Prostate gland (tissue), 2 donors: ENCODE measurements at regions not wholly inside any gene's neighbourhood (a gene's known extent, or its start where the extent isn't known, plus 50 kb on each side); places are given as distances from the start of the nearest gene placed in this dataset.

ENCODE experiments used
- POLR2A ChIP-seq: fragments of 450-650 bp; IDR thresholded peaks from one replicate; pipeline ENCODE4 v1.6.1; 2016; ENCODE audit warnings: antibody characterized with exemption, mild to moderate bottlenecking
- POLR2AphosphoS5 ChIP-seq: sonication (generic); formaldehyde crosslinking; IDR thresholded peaks from one replicate; pipeline ENCODE4 v1.6.1; 2017; ENCODE audit warnings: antibody characterized with exemption
- TF ChIP-seq, protein P1 (sequence below), 4 experiments: fragments of 200-600 bp in 2 of 4; fragments of 450-650 bp in 2 of 4; sonication (generic) in 2 of 4; IDR thresholded peaks; 1 replicate in 3 of 4; 2 replicates in 1 of 4; pipeline ENCODE4 v1.5.1; 2016 to 2019; ENCODE audit warnings: antibody characterized with exemption in 4 of 4, mild to moderate bottlenecking in 2 of 4, moderate library complexity in 2 of 4

DNA sequence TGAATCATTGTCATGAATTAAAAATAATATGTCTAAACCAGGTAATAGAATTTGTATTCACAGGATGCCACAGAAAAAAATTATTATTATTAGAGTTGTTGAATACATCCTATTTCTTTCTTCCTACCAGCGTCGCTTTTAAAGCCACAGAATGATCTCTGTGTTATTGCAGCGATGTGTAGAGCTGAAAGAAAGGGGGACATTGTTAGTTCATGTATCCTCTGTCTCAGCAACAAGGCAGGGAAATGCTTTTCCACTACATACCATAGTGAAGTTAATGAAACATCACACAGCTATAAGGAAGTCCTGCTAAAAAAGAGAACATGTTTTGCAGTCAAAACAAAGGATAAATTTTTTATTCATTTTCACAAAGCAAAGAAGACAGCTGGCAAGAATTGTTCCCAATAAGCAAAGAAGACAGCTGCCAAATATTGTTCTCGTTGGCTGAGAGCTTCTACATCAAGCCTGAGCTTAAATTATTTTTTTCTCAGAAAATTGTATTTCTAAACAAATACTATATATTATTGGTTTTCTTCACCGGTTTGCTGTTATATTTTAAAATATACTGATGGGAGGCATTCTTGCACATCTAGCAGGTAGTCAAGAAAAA lies 1234.4 kb downstream of the SUCLG1 start:
- no peak for TF ChIP-seq POLR2AphosphoS5
- TF ChIP-seq, protein P1, sequence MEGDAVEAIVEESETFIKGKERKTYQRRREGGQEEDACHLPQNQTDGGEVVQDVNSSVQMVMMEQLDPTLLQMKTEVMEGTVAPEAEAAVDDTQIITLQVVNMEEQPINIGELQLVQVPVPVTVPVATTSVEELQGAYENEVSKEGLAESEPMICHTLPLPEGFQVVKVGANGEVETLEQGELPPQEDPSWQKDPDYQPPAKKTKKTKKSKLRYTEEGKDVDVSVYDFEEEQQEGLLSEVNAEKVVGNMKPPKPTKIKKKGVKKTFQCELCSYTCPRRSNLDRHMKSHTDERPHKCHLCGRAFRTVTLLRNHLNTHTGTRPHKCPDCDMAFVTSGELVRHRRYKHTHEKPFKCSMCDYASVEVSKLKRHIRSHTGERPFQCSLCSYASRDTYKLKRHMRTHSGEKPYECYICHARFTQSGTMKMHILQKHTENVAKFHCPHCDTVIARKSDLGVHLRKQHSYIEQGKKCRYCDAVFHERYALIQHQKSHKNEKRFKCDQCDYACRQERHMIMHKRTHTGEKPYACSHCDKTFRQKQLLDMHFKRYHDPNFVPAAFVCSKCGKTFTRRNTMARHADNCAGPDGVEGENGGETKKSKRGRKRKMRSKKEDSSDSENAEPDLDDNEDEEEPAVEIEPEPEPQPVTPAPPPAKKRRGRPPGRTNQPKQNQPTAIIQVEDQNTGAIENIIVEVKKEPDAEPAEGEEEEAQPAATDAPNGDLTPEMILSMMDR (IDR thresholded peaks at IDR 0.05) = no peak
- TF ChIP-seq POLR2A = no peak
